ENCODE measurements at regions not wholly inside any gene's neighbourhood (a gene's known extent, or its start where the extent isn't known, plus 50 kb on each side); places are given as distances from the start of the nearest gene placed in this dataset.

- DNase-seq, result no peak
Measured at GRCh38 chr2:12978066-12978835, 261.5 kb downstream of the TRIB2 start.

GRCh38 chr2:12979066-12979465 lies 262.3 kb downstream of the TRIB2 start:
- no peak for DNase-seq

GRCh38 chr2:12980817-12981216 lies 264.1 kb downstream of the TRIB2 start:
- DNase-seq, result no peak

- no peak for DNase-seq
Measured at GRCh38 chr2:12982149-12982584, 265.4 kb downstream of the TRIB2 start.

- no peak for DNase-seq
Measured at GRCh38 chr2:12987246-12987645, 270.5 kb downstream of the TRIB2 start.

- no peak for DNase-seq
Measured at GRCh38 chr2:12988279-12988678, 271.5 kb downstream of the TRIB2 start.

GRCh38 chr2:12990523-12990922 lies 273.8 kb downstream of the TRIB2 start:
- DNase-seq, result no peak

GRCh38 chr2:12998685-12999084 lies 281.9 kb downstream of the TRIB2 start:
- DNase-seq, result no peak

- no peak for DNase-seq
Measured at GRCh38 chr2:13000664-13001363, 284.1 kb downstream of the TRIB2 start.

- DNase-seq, result no peak
Measured at GRCh38 chr2:13001408-13001807, 284.7 kb downstream of the TRIB2 start.

GRCh38 chr2:13002536-13003331 lies 286.0 kb downstream of the TRIB2 start:
- DNase-seq, result no peak

- DNase-seq, result no peak
Measured at GRCh38 chr2:13003500-13003899, 286.8 kb downstream of the TRIB2 start.

GRCh38 chr2:13005048-13005447 lies 288.3 kb downstream of the TRIB2 start:
- no peak for DNase-seq

- DNase-seq, result no peak
Measured at GRCh38 chr2:13005761-13006335, 289.1 kb downstream of the TRIB2 start.

- no peak for DNase-seq
Measured at GRCh38 chr2:13006426-13006825, 289.7 kb downstream of the TRIB2 start.

- peak; percentile 63 for DNase-seq
Measured at GRCh38 chr2:13006829-13007717, 290.3 kb downstream of the TRIB2 start.

GRCh38 chr2:13009027-13009642 lies 292.4 kb downstream of the TRIB2 start:
- no peak for DNase-seq

- no peak for DNase-seq
Measured at GRCh38 chr2:13010283-13010682, 293.5 kb downstream of the TRIB2 start.

GRCh38 chr2:13014783-13015182 lies 298.0 kb downstream of the TRIB2 start:
- DNase-seq, result no peak

- no peak for DNase-seq
Measured at GRCh38 chr2:13015532-13016320, 299.0 kb downstream of the TRIB2 start.

GRCh38 chr2:13018490-13018889 lies 301.8 kb downstream of the TRIB2 start:
- DNase-seq, result no peak

Measured in stimulated activated CD4-positive, alpha-beta T cell treated with anti-CD3 and anti-CD28 coated beads, Interleukin-15, amount 100 ng/mL, for 24 hours (primary cell).